Sigmoid colon (tissue), 6 donors: ENCODE measurements at regions not wholly inside any gene's neighbourhood (a gene's known extent, or its start where the extent isn't known, plus 50 kb on each side); places are given as distances from the start of the nearest gene placed in this dataset.

ENCODE experiments used
- DNase-seq: peaks from one replicate; pipeline ENCODE4 v3.0.0-alpha.2; 2019
- H3K27ac ChIP-seq, 4 donors: fragments of 200-600 bp; sonication (generic); one replicate each; pipeline ENCODE4 v1.5.1; 2016 to 2019; ENCODE audit warnings: mild to moderate bottlenecking in 1 of 4
- H3K27me3 ChIP-seq, 3 donors: fragments of 200-600 bp; sonication (generic); one replicate each; pipeline ENCODE4 v1.5.1; 2019; ENCODE audit warnings: mild to moderate bottlenecking in 1 of 3
- H3K36me3 ChIP-seq, 4 donors: fragments of 200-600 bp; sonication (generic); one replicate each; pipeline ENCODE4 v1.5.1; 2016 to 2019
- H3K4me1 ChIP-seq, 4 donors: fragments of 200-600 bp; sonication (generic); one replicate each; pipeline ENCODE4 v1.5.1; 2017 to 2019
- H3K4me3 ChIP-seq, 4 donors: fragments of 200-600 bp; sonication (generic); one replicate each; pipeline ENCODE4 v1.5.1; 2017 to 2019; ENCODE audit warnings: mild to moderate bottlenecking in 2 of 4, moderate library complexity in 1 of 4
- H3K9me3 ChIP-seq, 4 donors: fragments of 200-600 bp in 3 of 4; sonication (generic) in 3 of 4; one replicate each; pipeline versions ENCODE4 v1.5.1 to v1.6.1; 2013 to 2019
- CTCF ChIP-seq, 4 experiments: fragments of 450-650 bp in 3 of 4; fragments of 200-600 bp in 1 of 4; IDR thresholded peaks; one replicate each; pipeline ENCODE4 v1.5.1; 2016 to 2019; ENCODE audit warnings: antibody characterized with exemption in 4 of 4, mild to moderate bottlenecking in 3 of 4, moderate library complexity in 2 of 4
- EP300 ChIP-seq, 4 donors: sonication (generic); formaldehyde crosslinking; IDR thresholded peaks; one replicate each; pipeline ENCODE4 v1.6.1; 2017; ENCODE audit warnings: antibody characterized with exemption in 4 of 4
- POLR2A ChIP-seq, 2 donors: fragments of 450-650 bp; IDR thresholded peaks; one replicate each; pipeline ENCODE4 v1.6.1; 2016; ENCODE audit warnings: antibody characterized with exemption in 2 of 2, mild to moderate bottlenecking in 2 of 2, moderate library complexity in 2 of 2
- POLR2AphosphoS5 ChIP-seq, 4 donors: sonication (generic); formaldehyde crosslinking; IDR thresholded peaks; one replicate each; pipeline ENCODE4 v1.6.1; 2017; ENCODE audit warnings: antibody characterized with exemption in 4 of 4
- WGBS, 2 donors: extraction: QIAGEN DNeasy Blood & Tissue Kit; methylation state at CpG; one replicate each; pipeline ENCODE4 v1.1.7; 2013; 5-methylcytosine and 5-hydroxymethylcytosine counted together
- intact Hi-C: fragments of 100-400 bp; cut with DNase I; formaldehyde crosslinking; loops from one replicate; pipeline ENCODE4 v1.15.1; 2023
- donor health status: healthy with polysubstance abuse.
- donor health status: healthy.

GRCh38 chr17:77422748-77423113, 282.0 kb downstream of the SEC14L1 start:
- no peak for TF ChIP-seq CTCF (IDR thresholded peaks at IDR 0.05)
- no peak for TF ChIP-seq EP300 (IDR thresholded peaks at IDR 0.05)
- TF ChIP-seq POLR2A (IDR thresholded peaks at IDR 0.05) = no peak
- no peak for TF ChIP-seq POLR2AphosphoS5 (IDR thresholded peaks at IDR 0.05)
- peak overlapping the region; percentile 96 to 100 (median 98) for H3K27ac ChIP-seq
- intact Hi-C loops = loop anchor here (1.0 kb wide), 2 partner anchors 13 to 98 kb away; no protein-coding TSS in a partner anchor
- WGBS, 2 donors = 90 to 92% methylated on average over 4 of the region's 4 CpGs
- H3K27me3 ChIP-seq = no peaks in the 10 kb centered on the region
- H3K4me1 ChIP-seq = peaks cover 0 to 99% (median 97%) of the 10 kb centered on the region in 4 donors
- DNase-seq = no peak
- no peaks in the 10 kb centered on the region for H3K9me3 ChIP-seq
- H3K36me3 ChIP-seq = no peaks in the 10 kb centered on the region
- H3K4me3 ChIP-seq = no peak overlapping the region

- intact Hi-C loops = loop anchor here (1.0 to 2.0 kb wide), 3 partner anchors 15 to 100 kb away; no protein-coding TSS in a partner anchor
Observed at GRCh38 chr17:77423589-77424451, 283.1 kb downstream of the SEC14L1 start.

DNA sequence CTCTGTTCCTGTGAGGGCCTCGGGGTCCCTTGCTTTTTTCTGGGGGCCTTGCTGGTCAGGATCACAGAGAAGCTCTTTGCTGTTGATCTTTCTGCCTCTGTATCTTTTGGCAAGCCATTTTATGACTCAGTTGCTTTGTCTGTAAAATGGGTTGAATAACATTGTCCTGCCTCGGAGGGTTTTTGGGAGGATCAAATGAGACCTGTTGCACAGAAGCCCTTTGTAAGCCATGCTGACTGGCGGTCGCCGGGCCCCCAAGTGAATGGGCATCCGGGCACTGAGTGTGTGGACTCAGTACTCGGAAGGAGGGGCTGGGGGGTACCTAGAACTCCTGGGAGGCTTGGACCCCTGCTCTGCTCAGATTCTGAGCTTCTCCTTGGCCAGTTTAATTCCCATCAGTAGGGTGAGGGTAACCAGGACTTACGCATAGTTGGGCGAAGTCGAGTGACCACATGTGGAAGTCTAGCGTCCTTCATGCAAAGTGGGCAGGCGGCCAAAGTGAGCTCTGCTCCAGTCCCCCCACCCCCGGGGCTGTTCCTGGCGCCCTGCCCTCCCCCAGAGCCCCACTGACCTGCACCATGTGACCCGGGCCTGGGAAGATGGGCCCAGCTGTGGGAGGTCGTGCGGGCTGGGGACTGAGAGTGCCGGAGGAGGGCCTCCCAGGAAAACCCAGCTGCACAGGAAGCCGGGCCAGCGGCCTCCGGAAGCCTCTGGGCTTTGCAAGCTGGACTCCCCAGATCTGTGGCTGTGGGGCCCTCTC, 284.0 kb downstream of the SEC14L1 start:
- Histone ChIP-seq H3K4me1 (peaks cover 0 to 99% (median 97%) of the 10 kb centered on the region in 4 donors), H3K4me3 (peak overlapping the region in 3 of 4 donors; percentile 21 to 41 (median 29)), H3K27me3 (no peaks in the 10 kb centered on the region), H3K27ac (peak overlapping the region; percentile 96 to 100 (median 98)), H3K9me3 (no peaks in the 10 kb centered on the region), H3K36me3 (no peaks in the 10 kb centered on the region)
- 56 to 73% methylated on average over 21 of the region's 21 CpGs for WGBS, 2 donors
- TF ChIP-seq POLR2AphosphoS5 (IDR thresholded peaks at IDR 0.05) = peak in 3 of 4 donors; percentile 65 to 88 (median 73)
- TF ChIP-seq CTCF (IDR thresholded peaks at IDR 0.05) = no peak
- peak in 2 of 4 donors; percentile 28 to 72 for TF ChIP-seq EP300 (IDR thresholded peaks at IDR 0.05)
- DNase-seq = peak; percentile 98
- intact Hi-C loops = loop anchor here (2.0 to 5.0 kb wide), 2 partner anchors 52 to 533 kb away; partner anchors contain the start of gene TNRC6C

More at GRCh38 chr17:77423589-77424451, 283.1 kb downstream of the SEC14L1 start:
- H3K4me1 ChIP-seq = peaks cover 0 to 99% (median 97%) of the 10 kb centered on the region in 4 donors
- no peaks in the 10 kb centered on the region for H3K36me3 ChIP-seq
- 80 to 84% methylated on average over 31 of the region's 31 CpGs for WGBS, 2 donors
- DNase-seq = peak; percentile 99
- H3K27me3 ChIP-seq = no peaks in the 10 kb centered on the region
- H3K9me3 ChIP-seq = no peaks in the 10 kb centered on the region
- TF ChIP-seq POLR2AphosphoS5 (IDR thresholded peaks at IDR 0.05) = peak; percentile 92 to 96 (median 95)
- TF ChIP-seq EP300 (IDR thresholded peaks at IDR 0.05) = peak; percentile 78 to 96 (median 95)
- TF ChIP-seq POLR2A (IDR thresholded peaks at IDR 0.05) = no peak
- no peak overlapping the region for H3K4me3 ChIP-seq
- peak overlapping the region; percentile 96 to 100 (median 98) for H3K27ac ChIP-seq

GRCh38 chr17:77425348-77425747, 284.6 kb downstream of the SEC14L1 start:
- WGBS, 2 donors = 48 to 82% methylated on average over 9 of the region's 9 CpGs
- H3K4me1 ChIP-seq = peaks cover 0 to 99% (median 97%) of the 10 kb centered on the region in 4 donors
- H3K36me3 ChIP-seq = no peaks in the 10 kb centered on the region
- no peaks in the 10 kb centered on the region for H3K9me3 ChIP-seq
- intact Hi-C loops = loop anchor here (2.0 to 5.0 kb wide), 2 partner anchors 53 to 532 kb away; partner anchors contain the start of gene TNRC6C
- H3K4me3 ChIP-seq = peak overlapping the region in 3 of 4 donors; percentile 21 to 41 (median 29)
- no peak for DNase-seq
- TF ChIP-seq EP300 (IDR thresholded peaks at IDR 0.05) (no peak), POLR2A (IDR thresholded peaks at IDR 0.05) (no peak), CTCF (IDR thresholded peaks at IDR 0.05) (no peak), POLR2AphosphoS5 (IDR thresholded peaks at IDR 0.05) (no peak)
- peak overlapping the region; percentile 96 to 100 (median 98) for H3K27ac ChIP-seq
- H3K27me3 ChIP-seq = no peaks in the 10 kb centered on the region
